ENCODE measurements at regions not wholly inside any gene's neighbourhood (a gene's known extent, or its start where the extent isn't known, plus 50 kb on each side); places are given as distances from the start of the nearest gene placed in this dataset.

DNA sequence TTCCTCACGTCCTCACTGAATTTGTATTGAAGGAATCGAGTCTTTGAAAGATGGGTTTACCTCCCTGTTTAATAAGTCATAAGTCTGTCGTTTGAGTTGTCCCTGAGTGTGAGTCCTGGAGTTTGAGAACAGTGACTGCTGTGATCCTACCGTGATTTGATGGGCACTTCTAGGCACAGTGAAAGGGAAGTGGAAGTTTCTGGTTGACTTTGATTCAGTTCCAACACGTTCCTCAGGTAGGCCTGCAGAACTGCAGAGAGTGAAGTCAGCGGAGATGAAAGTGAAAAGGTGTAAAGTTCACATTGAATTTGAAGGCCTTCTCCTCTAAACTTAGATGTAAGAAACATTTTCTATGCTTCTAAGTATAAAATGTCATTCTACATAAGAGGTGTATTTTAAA, 52.9 kb upstream of the ACKR3 start:
- Histone ChIP-seq H4K91ac (ENCODE audit: low read depth, low read length) (no peak overlapping the region), H3K4me2 (ENCODE audit: low read length) (no peak overlapping the region), H3K27me3 (ENCODE audit: insufficient read depth, low read length) (no peaks in the 10 kb centered on the region), H2AFZ (ENCODE audit: insufficient read depth, low read length, poor library complexity) (no peak overlapping the region), H4K12ac (ENCODE audit: low read depth, low read length) (no peak overlapping the region), H3K18ac (ENCODE audit: low read length) (no peak overlapping the region), H2BK120ac (ENCODE audit: insufficient read depth, low read length, poor library complexity) (no peak overlapping the region), H3K9me3 (ENCODE audit: insufficient read depth, low read depth, low read length) (no peaks in the 10 kb centered on the region), H3K36me3 (ENCODE audit: control insufficient read depth in 1 of 2, insufficient read depth in 2 of 2, low read length in 2 of 2) (no peaks in the 10 kb centered on the region), H2AK5ac (ENCODE audit: low read length) (no peak overlapping the region), H3K4me3 (ENCODE audit: low read depth, low read length) (no peak overlapping the region), H3K4ac (ENCODE audit: low read depth, low read length) (no peak overlapping the region), H3K79me1 (ENCODE audit: low read length) (peaks cover 7% of the 10 kb centered on the region), H3K14ac (ENCODE audit: low read length) (no peak overlapping the region), H4K8ac (ENCODE audit: low read depth, low read length) (no peak overlapping the region), H3K27ac (ENCODE audit: low read depth, low read length) (no peak overlapping the region), H3K23ac (ENCODE audit: low read length) (no peak overlapping the region), H3K9ac (ENCODE audit: low read length) (no peak overlapping the region), H3K4me1 (ENCODE audit: control insufficient read depth in 1 of 2, insufficient read depth in 2 of 2, low read length in 2 of 2) (peaks cover 4% of the 10 kb centered on the region in 2 experiments), H3K79me2 (ENCODE audit: control insufficient read depth, insufficient read depth, low read length, poor library complexity) (no peaks in the 10 kb centered on the region), H2BK12ac (ENCODE audit: low read length) (no peak overlapping the region), H2BK5ac (ENCODE audit: low read depth, low read length, poor library complexity) (no peak overlapping the region)
- no peak for DNase-seq
- no CpG with 5 or more reads among the region's 6 CpGs for WGBS (ENCODE audit: extremely low coverage, insufficient coverage, insufficient read length)

DNA sequence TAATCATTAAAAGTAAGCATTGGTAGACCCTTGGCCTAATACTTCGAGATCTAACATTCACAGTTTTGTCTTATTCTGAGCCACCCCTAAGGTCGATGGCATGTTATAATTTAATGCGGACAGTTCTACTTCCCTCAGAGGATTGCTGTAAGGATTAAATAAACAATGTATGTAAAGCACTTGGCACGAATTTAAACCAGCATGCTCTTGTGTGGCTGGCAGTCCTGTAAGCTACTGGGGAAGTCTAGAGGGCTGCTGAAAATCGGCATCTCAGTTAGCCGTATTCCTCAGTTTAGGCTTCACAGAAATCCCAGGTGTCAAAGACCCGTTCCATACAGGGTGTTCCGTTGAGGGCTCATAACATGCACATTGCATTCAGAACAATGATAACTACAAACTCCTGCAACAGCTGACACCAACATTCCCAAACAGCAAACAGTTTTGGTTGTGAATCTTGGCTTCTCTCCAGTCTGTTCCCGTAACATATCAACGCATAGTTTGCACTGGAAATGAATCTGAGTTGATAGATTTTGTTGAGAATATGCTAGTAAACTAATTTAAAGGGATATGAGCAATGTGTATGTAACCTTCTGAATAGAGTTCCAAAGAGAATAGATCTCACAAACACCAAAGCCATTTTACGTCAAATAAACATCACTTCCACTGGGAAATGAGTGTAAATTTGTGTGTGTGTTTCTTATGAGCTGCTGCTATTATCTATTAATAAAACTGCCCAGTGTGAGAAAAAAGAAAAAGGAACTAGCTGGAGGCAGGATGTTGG, 52.2 kb upstream of the ACKR3 start:
- H3K27me3 ChIP-seq (ENCODE audit: insufficient read depth, low read length), result no peaks in the 10 kb centered on the region
- H3K79me1 ChIP-seq (ENCODE audit: low read length), result peaks cover 7% of the 10 kb centered on the region
- H3K9ac ChIP-seq (ENCODE audit: low read length), result no peak overlapping the region
- H3K9me3 ChIP-seq (ENCODE audit: insufficient read depth, low read depth, low read length), result no peaks in the 10 kb centered on the region
- H4K12ac ChIP-seq (ENCODE audit: low read depth, low read length), result no peak overlapping the region
- H3K4ac ChIP-seq (ENCODE audit: low read depth, low read length), result no peak overlapping the region
- H3K4me3 ChIP-seq (ENCODE audit: low read depth, low read length), result no peak overlapping the region
- H4K8ac ChIP-seq (ENCODE audit: low read depth, low read length), result no peak overlapping the region
- no peak overlapping the region for H2BK5ac ChIP-seq (ENCODE audit: low read depth, low read length, poor library complexity)
- no peak overlapping the region for H4K91ac ChIP-seq (ENCODE audit: low read depth, low read length)
- H3K36me3 ChIP-seq (ENCODE audit: control insufficient read depth in 1 of 2, insufficient read depth in 2 of 2, low read length in 2 of 2), result no peaks in the 10 kb centered on the region
- H3K18ac ChIP-seq (ENCODE audit: low read length), result no peak overlapping the region
- no peak overlapping the region for H2AFZ ChIP-seq (ENCODE audit: insufficient read depth, low read length, poor library complexity)
- H3K4me1 ChIP-seq (ENCODE audit: control insufficient read depth in 1 of 2, insufficient read depth in 2 of 2, low read length in 2 of 2), result peaks cover 4% of the 10 kb centered on the region in 2 experiments
- H2AK5ac ChIP-seq (ENCODE audit: low read length), result no peak overlapping the region
- H3K14ac ChIP-seq (ENCODE audit: low read length), result no peak overlapping the region
- H3K79me2 ChIP-seq (ENCODE audit: control insufficient read depth, insufficient read depth, low read length, poor library complexity), result no peaks in the 10 kb centered on the region
- no CpG with 5 or more reads among the region's 11 CpGs for WGBS (ENCODE audit: extremely low coverage, insufficient coverage, insufficient read length)
- no peak overlapping the region for H2BK120ac ChIP-seq (ENCODE audit: insufficient read depth, low read length, poor library complexity)
- H3K23ac ChIP-seq (ENCODE audit: low read length), result no peak overlapping the region
- no peak overlapping the region for H3K4me2 ChIP-seq (ENCODE audit: low read length)
- DNase-seq, result no peak
- H3K27ac ChIP-seq (ENCODE audit: low read depth, low read length), result no peak overlapping the region
- H2BK12ac ChIP-seq (ENCODE audit: low read length), result no peak overlapping the region
